GM12892 (cell line): ENCODE measurements at regions not wholly inside any gene's neighbourhood (a gene's known extent, or its start where the extent isn't known, plus 50 kb on each side); places are given as distances from the start of the nearest gene placed in this dataset.

ENCODE experiments used
- POLR2A ChIP-seq: IDR thresholded peaks from 2 replicates; pipeline ENCODE4 v1.6.1; 2011; ENCODE audit warnings: low read depth, low read length, control low read depth
- POLR2AphosphoS5 ChIP-seq: IDR thresholded peaks from 2 replicates; pipeline ENCODE4 v1.6.1; 2011; ENCODE audit warnings: low read depth, low read length, control low read depth

DNA sequence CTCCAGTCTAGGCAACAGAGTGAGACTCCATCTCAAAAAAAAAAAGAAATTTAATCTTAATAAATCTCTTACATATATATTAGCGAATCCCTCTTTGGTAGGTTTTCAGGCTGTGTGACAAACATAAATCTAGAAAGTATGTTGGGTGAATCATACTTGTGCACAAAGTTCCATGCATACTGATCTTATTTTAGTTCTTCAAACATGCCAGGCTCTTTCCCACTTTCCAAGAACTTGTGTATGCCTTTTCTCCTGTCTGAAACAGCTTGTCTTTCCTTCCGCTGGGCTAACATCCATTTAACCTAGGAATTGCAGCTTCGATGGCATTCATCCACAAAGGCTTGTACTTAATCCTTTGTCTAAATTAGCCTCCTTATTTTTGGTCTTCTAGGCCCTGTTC is 156.6 kb upstream of the CASK start:
- TF ChIP-seq POLR2A (no peak), POLR2AphosphoS5 (no peak)
